Prostate gland (tissue), 2 donors: ENCODE measurements at regions not wholly inside any gene's neighbourhood (a gene's known extent, or its start where the extent isn't known, plus 50 kb on each side); places are given as distances from the start of the nearest gene placed in this dataset.

Experiments
- POLR2A ChIP-seq: fragments of 450-650 bp; IDR thresholded peaks from one replicate; pipeline ENCODE4 v1.6.1; 2016; ENCODE audit warnings: antibody characterized with exemption, mild to moderate bottlenecking
- TF ChIP-seq, protein P1 (sequence below), 4 experiments: fragments of 200-600 bp in 2 of 4; fragments of 450-650 bp in 2 of 4; sonication (generic) in 2 of 4; IDR thresholded peaks; 1 replicate in 3 of 4; 2 replicates in 1 of 4; pipeline ENCODE4 v1.5.1; 2016 to 2019; ENCODE audit warnings: antibody characterized with exemption in 4 of 4, mild to moderate bottlenecking in 2 of 4, moderate library complexity in 2 of 4

- TF ChIP-seq, protein P1, sequence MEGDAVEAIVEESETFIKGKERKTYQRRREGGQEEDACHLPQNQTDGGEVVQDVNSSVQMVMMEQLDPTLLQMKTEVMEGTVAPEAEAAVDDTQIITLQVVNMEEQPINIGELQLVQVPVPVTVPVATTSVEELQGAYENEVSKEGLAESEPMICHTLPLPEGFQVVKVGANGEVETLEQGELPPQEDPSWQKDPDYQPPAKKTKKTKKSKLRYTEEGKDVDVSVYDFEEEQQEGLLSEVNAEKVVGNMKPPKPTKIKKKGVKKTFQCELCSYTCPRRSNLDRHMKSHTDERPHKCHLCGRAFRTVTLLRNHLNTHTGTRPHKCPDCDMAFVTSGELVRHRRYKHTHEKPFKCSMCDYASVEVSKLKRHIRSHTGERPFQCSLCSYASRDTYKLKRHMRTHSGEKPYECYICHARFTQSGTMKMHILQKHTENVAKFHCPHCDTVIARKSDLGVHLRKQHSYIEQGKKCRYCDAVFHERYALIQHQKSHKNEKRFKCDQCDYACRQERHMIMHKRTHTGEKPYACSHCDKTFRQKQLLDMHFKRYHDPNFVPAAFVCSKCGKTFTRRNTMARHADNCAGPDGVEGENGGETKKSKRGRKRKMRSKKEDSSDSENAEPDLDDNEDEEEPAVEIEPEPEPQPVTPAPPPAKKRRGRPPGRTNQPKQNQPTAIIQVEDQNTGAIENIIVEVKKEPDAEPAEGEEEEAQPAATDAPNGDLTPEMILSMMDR (IDR thresholded peaks at IDR 0.05), result no peak
- no peak for TF ChIP-seq POLR2A
These were observed 464.3 kb upstream of the DEPDC1 start for GRCh38 chr1:68961143-68961542.
